K562 (cell line): ENCODE measurements at regions not wholly inside any gene's neighbourhood (a gene's known extent, or its start where the extent isn't known, plus 50 kb on each side); places are given as distances from the start of the nearest gene placed in this dataset.

Experiments used
- BACH1 ChIP-seq: fragments of 200-800 bp; sonication (Bioruptor generic); IDR thresholded peaks from 2 replicates; pipeline ENCODE4 v1.6.1; 2016; ENCODE audit warnings: missing genetic modification characterization, missing compliant biosample characterization
- CREB3L1 ChIP-seq: fragments of 450-650 bp; IDR thresholded peaks from 2 replicates; pipeline ENCODE4 v1.6.1; 2014; ENCODE audit warnings: low read depth, mild to moderate bottlenecking, moderate library complexity, borderline replicate concordance
- RFX5 ChIP-seq: IDR thresholded peaks from 2 replicates; pipeline ENCODE4 v1.6.1; 2011; ENCODE audit warnings: low read depth, mild to moderate bottlenecking, improper control_type of control experiment, low read length
- RHOXF2B ChIP-seq: fragments of 250-450 bp; sonication (Bioruptor Pico); conservative IDR thresholded peaks from 2 replicates; pipeline ENCODE4 v1.5.1; 2021
- SMARCC2 ChIP-seq: fragments of 450-650 bp; IDR thresholded peaks from 2 replicates; pipeline ENCODE4 v1.6.1; 2017; ENCODE audit warnings: antibody characterized with exemption, moderate library complexity, mild to moderate bottlenecking, low read depth
- TAF15 ChIP-seq: fragments of 200-400 bp; formaldehyde crosslinking; IDR thresholded peaks from 2 replicates; pipeline ENCODE4 v1.6.1; 2017; ENCODE audit warnings: mild to moderate bottlenecking, low read depth, low read length, moderate library complexity
- ZBTB17 ChIP-seq: fragments of 450-650 bp; formaldehyde crosslinking; IDR thresholded peaks from 2 replicates; pipeline ENCODE4 v1.4.0; 2020; ENCODE audit warnings: mild to moderate bottlenecking
- ZNF511 ChIP-seq: sonication (generic); formaldehyde crosslinking; IDR thresholded peaks from 2 replicates; pipeline ENCODE4 v1.8.0; 2022; ENCODE audit warnings: mild to moderate bottlenecking, missing genetic modification reagents
- ZNF589 ChIP-seq: fragments of 200-800 bp; sonication (Bioruptor generic); IDR thresholded peaks from 2 replicates; pipeline ENCODE4 v1.6.1; 2016; ENCODE audit warnings: low read depth, missing genetic modification characterization, missing compliant biosample characterization
- ZNF778 ChIP-seq: fragments of 450-650 bp; formaldehyde crosslinking; IDR thresholded peaks from 2 replicates; pipeline ENCODE4 v1.4.0; 2020; ENCODE audit warnings: mild to moderate bottlenecking, moderate library complexity
- TF ChIP-seq, protein P1 (sequence below): IDR thresholded peaks from 2 replicates; pipeline ENCODE4 v1.6.1; 2016; ENCODE audit warnings: missing genetic modification characterization, missing compliant biosample characterization
- TF ChIP-seq, protein P2 (sequence below): fragments of 250-450 bp; sonication (Bioruptor Pico); IDR thresholded peaks from 2 replicates; pipeline ENCODE4 v1.5.0; 2021; ENCODE audit warnings: mild to moderate bottlenecking, borderline replicate concordance
- TF ChIP-seq, protein P3 (sequence below): fragments of 150-350 bp; IDR thresholded peaks from 2 replicates; pipeline ENCODE4 v1.6.1; 2014; ENCODE audit warnings: low read depth, mild to moderate bottlenecking, low read length, borderline replicate concordance
- TF ChIP-seq, protein P4 (sequence below): fragments of 250-450 bp; sonication (Bioruptor Pico); IDR thresholded peaks from 2 replicates; pipeline ENCODE4 v1.5.0; 2021; ENCODE audit warnings: mild to moderate bottlenecking, moderate library complexity

DNA sequence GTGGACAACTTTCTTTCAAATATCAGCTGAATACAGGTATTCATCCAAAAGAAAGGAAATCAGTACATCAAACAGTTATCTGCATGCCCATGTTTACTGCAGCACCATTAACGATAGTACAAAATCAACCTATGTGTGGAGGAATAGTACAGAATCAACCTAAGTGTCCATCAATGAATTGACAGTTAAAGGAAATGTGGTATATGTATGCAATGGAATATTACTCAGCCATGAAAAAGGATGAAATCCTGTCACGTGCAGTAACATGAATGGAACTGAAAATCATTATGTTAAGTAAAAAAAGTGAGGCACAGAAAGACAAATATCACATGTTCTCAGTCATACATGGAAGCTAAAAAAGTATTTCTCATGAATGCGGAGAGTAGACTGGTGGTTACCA, 132.3 kb downstream of the MED15 start (continued):
- TF ChIP-seq, protein P1, sequence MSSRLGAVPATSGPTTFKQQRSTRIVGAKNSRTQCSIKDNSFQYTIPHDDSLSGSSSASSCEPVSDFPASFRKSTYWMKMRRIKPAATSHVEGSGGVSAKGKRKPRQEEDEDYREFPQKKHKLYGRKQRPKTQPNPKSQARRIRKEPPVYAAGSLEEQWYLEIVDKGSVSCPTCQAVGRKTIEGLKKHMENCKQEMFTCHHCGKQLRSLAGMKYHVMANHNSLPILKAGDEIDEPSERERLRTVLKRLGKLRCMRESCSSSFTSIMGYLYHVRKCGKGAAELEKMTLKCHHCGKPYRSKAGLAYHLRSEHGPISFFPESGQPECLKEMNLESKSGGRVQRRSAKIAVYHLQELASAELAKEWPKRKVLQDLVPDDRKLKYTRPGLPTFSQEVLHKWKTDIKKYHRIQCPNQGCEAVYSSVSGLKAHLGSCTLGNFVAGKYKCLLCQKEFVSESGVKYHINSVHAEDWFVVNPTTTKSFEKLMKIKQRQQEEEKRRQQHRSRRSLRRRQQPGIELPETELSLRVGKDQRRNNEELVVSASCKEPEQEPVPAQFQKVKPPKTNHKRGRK (tag), result no peak
- TF ChIP-seq SMARCC2 (no peak), ZNF589 (CRISPR knock-in tag) (no peak), ZNF778 (CRISPR knock-in tag) (no peak), RFX5 (no peak), RHOXF2B (CRISPR knock-in tag) (no peak), ZBTB17 (CRISPR knock-in tag) (no peak), TAF15 (no peak), BACH1 (tag) (no peak), ZNF511 (no peak), CREB3L1 (no peak)
- TF ChIP-seq, protein P2, sequence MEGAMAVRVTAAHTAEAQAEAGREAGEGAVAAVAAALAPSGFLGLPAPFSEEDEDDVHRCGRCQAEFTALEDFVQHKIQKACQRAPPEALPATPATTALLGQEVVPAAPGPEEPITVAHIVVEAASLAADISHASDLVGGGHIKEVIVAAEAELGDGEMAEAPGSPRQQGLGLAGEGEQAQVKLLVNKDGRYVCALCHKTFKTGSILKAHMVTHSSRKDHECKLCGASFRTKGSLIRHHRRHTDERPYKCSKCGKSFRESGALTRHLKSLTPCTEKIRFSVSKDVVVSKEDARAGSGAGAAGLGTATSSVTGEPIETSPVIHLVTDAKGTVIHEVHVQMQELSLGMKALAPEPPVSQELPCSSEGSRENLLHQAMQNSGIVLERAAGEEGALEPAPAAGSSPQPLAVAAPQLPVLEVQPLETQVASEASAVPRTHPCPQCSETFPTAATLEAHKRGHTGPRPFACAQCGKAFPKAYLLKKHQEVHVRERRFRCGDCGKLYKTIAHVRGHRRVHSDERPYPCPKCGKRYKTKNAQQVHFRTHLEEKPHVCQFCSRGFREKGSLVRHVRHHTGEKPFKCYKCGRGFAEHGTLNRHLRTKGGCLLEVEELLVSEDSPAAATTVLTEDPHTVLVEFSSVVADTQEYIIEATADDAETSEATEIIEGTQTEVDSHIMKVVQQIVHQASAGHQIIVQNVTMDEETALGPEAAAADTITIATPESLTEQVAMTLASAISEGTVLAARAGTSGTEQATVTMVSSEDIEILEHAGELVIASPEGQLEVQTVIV, result no peak
- TF ChIP-seq, protein P3, sequence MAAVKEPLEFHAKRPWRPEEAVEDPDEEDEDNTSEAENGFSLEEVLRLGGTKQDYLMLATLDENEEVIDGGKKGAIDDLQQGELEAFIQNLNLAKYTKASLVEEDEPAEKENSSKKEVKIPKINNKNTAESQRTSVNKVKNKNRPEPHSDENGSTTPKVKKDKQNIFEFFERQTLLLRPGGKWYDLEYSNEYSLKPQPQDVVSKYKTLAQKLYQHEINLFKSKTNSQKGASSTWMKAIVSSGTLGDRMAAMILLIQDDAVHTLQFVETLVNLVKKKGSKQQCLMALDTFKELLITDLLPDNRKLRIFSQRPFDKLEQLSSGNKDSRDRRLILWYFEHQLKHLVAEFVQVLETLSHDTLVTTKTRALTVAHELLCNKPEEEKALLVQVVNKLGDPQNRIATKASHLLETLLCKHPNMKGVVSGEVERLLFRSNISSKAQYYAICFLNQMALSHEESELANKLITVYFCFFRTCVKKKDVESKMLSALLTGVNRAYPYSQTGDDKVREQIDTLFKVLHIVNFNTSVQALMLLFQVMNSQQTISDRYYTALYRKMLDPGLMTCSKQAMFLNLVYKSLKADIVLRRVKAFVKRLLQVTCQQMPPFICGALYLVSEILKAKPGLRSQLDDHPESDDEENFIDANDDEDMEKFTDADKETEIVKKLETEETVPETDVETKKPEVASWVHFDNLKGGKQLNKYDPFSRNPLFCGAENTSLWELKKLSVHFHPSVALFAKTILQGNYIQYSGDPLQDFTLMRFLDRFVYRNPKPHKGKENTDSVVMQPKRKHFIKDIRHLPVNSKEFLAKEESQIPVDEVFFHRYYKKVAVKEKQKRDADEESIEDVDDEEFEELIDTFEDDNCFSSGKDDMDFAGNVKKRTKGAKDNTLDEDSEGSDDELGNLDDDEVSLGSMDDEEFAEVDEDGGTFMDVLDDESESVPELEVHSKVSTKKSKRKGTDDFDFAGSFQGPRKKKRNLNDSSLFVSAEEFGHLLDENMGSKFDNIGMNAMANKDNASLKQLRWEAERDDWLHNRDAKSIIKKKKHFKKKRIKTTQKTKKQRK, result no peak
- TF ChIP-seq, protein P4, sequence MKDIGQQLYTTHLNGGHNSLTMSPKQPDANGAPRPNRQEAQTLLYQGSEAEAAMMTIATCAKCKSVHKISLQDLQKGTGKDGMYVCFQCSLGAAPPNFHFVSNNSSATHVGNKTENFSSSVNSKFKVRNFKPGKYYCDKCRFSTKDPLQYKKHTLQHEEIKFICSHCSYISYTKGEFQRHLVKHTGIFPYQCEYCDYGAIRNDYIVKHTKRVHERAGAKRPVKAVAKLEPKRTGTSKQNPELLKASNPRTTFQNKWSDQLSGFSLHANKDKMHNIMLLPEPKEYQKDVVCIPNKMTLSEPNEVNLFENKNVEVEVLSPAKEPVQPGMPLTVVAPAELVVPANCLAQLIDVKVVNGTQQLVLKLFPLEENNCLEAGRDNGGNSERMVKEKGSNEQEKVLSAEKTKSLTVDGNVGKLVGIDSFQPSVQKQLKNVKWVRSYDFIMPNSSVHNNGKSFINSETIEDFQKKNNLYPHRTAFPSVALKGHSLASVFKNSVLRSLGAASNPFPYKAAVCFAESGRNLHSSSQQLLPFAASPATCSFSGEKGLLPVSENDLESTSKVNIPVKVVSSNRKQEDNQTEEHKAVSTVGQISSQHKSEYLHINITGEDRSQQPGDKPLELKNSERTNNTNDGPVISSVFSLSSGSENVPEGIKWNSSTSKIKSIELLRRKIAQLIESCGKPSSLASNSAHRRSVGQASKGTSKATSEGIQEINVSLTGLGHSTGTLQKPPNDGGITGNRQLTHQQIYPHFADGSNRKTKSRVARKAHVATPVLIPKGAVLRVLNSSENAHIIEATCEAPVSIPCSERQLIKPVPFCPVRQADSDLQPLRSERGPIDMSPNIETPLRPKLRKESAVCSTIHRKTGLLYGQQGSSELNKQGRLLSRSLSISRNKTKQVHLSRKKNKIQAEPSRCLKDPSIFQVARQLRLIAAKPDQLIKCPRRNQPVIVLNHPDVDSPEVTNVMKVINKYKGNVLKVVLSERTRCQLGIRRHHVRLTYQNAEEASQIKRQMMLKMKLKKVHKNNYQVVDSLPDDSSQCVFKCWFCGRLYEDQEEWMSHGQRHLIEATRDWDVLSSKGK, result no peak
